Fibroblast of peridontal ligament (primary cell): ENCODE measurements at regions not wholly inside any gene's neighbourhood (a gene's known extent, or its start where the extent isn't known, plus 50 kb on each side); places are given as distances from the start of the nearest gene placed in this dataset.

Experiments
- DNase-seq: peaks from one replicate; pipeline ENCODE4 v3.0.0-alpha.2; 2010; ENCODE audit errors: extremely low read depth

DNA sequence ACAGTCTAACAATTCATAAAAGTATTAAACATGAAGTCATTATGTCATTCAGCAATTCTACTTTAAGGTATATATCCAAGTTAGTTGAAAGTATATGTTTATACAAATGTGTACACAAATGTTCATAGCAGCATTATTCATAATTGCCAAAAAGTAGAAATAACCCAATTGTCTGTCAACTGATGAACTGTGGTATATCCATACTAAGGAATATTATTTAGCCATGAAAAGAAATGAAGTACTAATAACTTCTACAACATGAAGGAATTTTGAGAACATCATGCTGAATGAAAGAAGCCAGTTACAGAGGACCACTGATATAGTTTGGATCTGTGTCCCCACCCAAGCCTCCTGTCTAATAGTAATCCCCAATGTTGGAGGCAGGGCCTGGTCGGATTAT, 224.3 kb downstream of the SPATA31D1 start:
- DNase-seq: no peak

DNA sequence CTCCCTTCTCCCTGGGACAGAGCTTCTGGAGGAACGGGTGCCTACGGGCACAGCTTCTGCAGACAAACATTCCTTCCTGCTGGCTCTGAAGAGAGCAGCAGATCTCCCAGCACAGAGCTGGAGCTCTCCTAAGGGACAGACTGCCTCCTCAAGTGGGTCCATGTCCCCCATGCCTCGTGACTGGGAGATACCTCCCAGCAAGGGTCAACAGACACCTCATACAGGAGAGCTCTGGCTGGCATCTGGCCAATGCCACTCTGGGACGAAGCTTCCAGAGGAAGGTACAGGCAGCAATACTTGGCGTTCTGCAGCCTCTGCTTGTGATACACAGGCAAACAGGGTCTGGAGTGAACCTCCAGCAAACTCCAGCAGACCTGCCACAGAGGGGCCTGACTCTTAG, 227.9 kb downstream of the SPATA31D1 start:
- DNase-seq: no peak

GRCh38 chr9:82223442-82223841, 234.9 kb downstream of the SPATA31D1 start:
- no peak for DNase-seq

- no peak for DNase-seq
Observed at GRCh38 chr9:82231411-82231810, 242.8 kb downstream of the SPATA31D1 start.

GRCh38 chr9:82234160-82234943, 245.8 kb downstream of the SPATA31D1 start:
- DNase-seq: no peak

- no peak for DNase-seq
Observed at GRCh38 chr9:82242285-82242963, 253.9 kb downstream of the SPATA31D1 start.

DNA sequence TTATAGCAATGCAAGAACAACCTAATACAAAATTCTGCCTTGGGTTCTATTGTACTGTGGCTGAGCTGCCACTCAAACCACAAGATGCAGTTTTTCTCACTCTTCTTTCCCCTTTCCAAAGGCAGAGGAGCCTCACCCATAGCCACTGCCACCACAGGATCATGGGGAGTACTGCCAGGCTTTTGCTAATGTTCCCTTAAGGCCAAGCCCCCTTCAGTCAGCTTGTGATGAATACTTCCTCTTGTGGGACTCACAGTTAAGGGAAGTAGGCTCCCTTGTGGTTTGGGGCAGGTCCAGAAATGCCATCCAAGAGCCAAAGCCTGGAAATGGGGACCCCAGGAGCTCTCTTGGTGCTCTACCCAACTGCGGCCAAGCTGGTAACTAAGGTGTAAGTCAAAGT, 258.7 kb downstream of the SPATA31D1 start:
- DNase-seq: no peak

DNA sequence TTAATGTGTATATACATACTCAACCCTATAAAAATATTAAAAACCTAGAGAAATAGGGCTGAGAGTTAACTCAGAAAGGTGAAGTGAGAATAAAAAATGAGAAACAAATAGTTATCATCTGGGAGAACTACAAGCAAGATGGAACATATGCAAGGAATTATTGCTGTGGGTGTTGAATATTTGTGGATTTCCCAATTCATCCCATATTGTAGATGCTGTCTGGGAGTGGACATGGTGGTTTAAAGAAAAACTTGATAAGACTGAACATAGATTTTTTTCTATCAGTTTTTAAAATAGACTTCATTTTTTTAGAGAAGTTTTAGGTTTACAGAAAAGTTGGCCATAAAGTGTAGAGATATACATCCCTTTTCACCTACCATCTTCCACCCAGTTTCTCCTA, 263.5 kb downstream of the SPATA31D1 start:
- peak; percentile 51 for DNase-seq

GRCh38 chr9:82254646-82255367, 266.2 kb downstream of the SPATA31D1 start:
- peak; percentile 41 for DNase-seq

DNA sequence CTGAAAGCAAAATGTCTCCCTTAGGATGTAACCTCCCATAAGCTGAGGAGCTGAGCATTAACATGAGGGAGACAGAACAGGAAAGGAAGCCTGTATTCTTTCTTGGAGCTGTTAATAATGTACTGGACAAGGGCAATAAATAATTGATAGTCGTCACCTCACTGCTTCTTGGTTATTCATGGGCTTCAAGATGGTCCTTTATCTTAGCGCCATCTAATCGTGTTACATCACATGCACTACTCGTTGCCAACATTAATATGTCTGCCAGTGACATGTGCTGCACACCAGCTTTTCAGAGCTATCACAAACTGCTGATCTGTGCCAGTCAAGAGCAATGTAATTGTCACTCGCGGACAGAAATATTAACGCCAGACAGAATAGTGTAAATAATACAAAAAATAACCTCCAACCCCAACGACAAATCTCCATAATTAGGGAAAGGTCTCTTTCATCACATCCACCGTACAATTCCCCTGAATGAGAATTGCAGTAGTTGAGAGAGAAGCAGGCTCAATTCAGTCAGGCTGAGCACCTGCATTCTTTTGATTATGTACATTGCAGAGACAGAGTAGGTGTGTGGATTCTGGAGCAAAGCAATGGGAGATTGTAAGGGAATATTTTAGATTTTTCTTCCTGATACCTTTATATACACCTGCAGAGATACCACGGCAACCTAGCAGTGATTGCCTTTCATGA, 267.1 kb downstream of the SPATA31D1 start:
- no peak for DNase-seq

GRCh38 chr9:82260691-82261090, 272.1 kb downstream of the SPATA31D1 start:
- no peak for DNase-seq

- DNase-seq: no peak
Observed at GRCh38 chr9:82263619-82264018, 275.0 kb downstream of the SPATA31D1 start.

- DNase-seq: peak; percentile 96
Observed at GRCh38 chr9:82271106-82271561, 282.6 kb downstream of the SPATA31D1 start.

GRCh38 chr9:82273121-82273520, 284.5 kb downstream of the SPATA31D1 start:
- DNase-seq: peak; percentile 40

- DNase-seq: no peak
Observed at GRCh38 chr9:82275258-82275927, 286.8 kb downstream of the SPATA31D1 start.

DNA sequence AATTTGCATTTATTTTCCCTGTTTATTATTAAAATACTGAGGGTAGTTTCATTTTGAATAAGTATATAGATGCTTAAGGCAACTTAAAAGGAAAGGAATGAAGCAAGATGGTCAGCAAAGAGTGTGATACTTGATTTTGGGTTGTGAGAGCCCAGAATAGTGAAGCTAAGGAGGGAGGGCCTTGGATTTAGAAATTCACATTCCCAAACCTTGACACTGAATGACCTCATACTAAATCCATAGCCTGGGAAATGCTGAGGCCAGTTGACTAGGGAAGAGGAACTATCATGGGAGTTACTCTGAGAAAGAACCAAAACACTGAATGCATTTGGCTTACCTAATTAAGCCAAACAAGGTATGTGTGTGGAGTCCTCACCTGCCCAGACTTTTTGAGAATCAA, 292.5 kb downstream of the SPATA31D1 start:
- peak; percentile 67 for DNase-seq

DNA sequence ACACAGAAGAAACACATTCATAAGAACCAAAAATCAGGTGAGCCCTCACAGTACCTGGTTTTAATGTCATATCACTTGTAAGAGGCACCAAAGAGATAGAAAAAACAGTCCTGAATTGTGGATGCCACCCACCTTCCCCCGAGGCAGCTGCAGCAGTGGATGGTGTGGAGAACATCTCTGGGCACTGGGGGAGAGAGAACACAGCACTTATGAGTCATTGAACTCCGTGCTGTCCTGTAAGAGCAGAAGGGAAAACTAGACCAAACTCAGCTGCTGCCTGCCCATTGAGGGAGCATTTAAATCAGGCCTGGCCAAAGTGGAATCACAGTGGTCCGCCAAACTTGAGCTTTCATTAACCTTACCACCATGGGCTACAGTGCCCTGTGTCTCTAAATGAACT, 296.2 kb downstream of the SPATA31D1 start:
- DNase-seq: no peak

GRCh38 chr9:82295181-82295580, 306.6 kb downstream of the SPATA31D1 start:
- no peak for DNase-seq

- peak; percentile 23 for DNase-seq
Observed at GRCh38 chr9:82299870-82300269, 311.3 kb downstream of the SPATA31D1 start.

DNA sequence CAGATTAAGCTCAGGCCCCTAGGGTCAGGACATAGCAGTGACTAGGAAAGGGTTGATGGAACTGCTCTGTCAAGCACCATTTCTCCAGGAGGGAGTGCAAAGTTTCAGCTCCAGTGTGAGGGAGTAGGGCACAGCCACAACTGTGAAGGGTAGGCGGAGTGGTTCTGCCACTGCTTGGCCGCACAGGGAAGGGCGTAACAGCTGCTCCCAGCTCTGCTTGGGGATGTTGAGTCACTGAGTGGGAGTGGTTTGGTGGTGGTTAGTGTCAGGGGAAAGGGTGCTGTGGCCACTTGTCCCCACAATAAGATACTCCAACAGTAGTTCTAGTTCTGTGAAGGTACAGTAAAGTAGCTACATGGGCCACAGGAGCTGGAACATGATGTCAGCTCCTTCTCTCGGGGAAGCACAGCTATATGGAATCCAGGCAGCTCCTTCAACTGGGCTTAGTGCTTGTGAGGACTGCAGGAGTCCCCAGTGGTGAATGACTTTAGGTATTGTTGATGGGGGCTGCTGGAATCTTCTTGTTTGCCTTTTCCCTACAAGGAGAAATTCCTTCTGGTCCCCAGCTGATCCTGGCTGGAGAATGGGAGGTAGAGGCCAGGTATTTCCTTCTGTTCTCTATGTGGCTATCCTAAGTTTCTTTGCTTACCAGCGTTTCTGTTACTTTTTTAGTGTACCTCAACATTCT, 314.5 kb downstream of the SPATA31D1 start:
- no peak for DNase-seq

- DNase-seq: no peak
Observed at GRCh38 chr9:82308836-82309235, 320.3 kb downstream of the SPATA31D1 start.
